Peyer's patch (tissue), 4 donors: ENCODE measurements at regions not wholly inside any gene's neighbourhood (a gene's known extent, or its start where the extent isn't known, plus 50 kb on each side); places are given as distances from the start of the nearest gene placed in this dataset.

Experiments
- DNase-seq, 3 donors: peaks; one replicate each; pipeline ENCODE4 v3.0.0-alpha.2; 2017 to 2019
- H3K27ac ChIP-seq, 4 donors: fragments of 200-600 bp; sonication (generic); one replicate each; pipeline ENCODE4 v1.5.1; 2016 to 2019
- H3K27me3 ChIP-seq, 2 donors: fragments of 200-600 bp; sonication (generic); one replicate each; pipeline ENCODE4 v1.5.1; 2019
- H3K36me3 ChIP-seq, 3 donors: fragments of 200-600 bp; sonication (generic); one replicate each; pipeline ENCODE4 v1.5.1; 2016 to 2019
- H3K4me1 ChIP-seq, 4 donors: fragments of 200-600 bp; sonication (generic); one replicate each; pipeline ENCODE4 v1.5.1; 2016 to 2019
- H3K4me3 ChIP-seq, 4 donors: fragments of 200-600 bp; sonication (generic); 1 replicate in 3 of 4; 2 replicates in 1 of 4; pipeline ENCODE4 v1.5.1; 2016 to 2019; ENCODE audit warnings: mild to moderate bottlenecking in 1 of 4
- H3K9me3 ChIP-seq, 4 donors: fragments of 200-600 bp; sonication (generic); one replicate each; pipeline ENCODE4 v1.5.1; 2016 to 2019; ENCODE audit warnings: mild to moderate bottlenecking in 1 of 4
- POLR2A ChIP-seq, 2 donors: fragments of 450-650 bp; IDR thresholded peaks; one replicate each; pipeline ENCODE4 v1.5.1; 2017; ENCODE audit warnings: antibody characterized with exemption in 2 of 2, mild to moderate bottlenecking in 2 of 2, moderate library complexity in 2 of 2
- TF ChIP-seq, protein P1 (sequence below), 6 experiments: fragments of 450-650 bp in 4 of 6; fragments of 200-600 bp in 2 of 6; sonication (generic) in 1 of 6; IDR thresholded peaks; one replicate each; pipeline ENCODE4 v1.5.1; 2017 to 2019; ENCODE audit warnings: antibody characterized with exemption in 6 of 6, mild to moderate bottlenecking in 3 of 6, moderate library complexity in 1 of 6

DNA sequence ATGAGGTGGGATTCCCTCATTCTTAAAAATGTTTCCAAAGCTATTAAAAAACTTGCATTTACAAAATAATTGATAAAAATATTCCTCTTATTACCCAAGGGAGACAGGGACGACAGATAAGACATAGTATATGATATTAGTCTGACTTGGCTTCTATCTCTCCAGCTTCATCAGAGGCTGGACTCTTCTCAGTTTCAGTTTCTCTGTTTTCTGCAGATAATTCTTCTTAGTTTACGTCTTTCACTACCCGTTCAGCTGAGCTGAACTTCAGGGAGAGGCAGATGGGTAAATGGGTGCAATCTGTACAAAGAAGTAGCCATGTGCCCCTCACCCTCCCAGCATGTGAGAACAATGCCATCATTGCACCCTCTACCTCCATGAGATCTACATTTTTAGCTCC is 214.0 kb upstream of the SLIT2 start:
- Histone ChIP-seq H3K9me3 (no peaks in the 10 kb centered on the region), H3K36me3 (no peaks in the 10 kb centered on the region), H3K4me1 (no peaks in the 10 kb centered on the region), H3K27me3 (no peaks in the 10 kb centered on the region), H3K27ac (no peak overlapping the region), H3K4me3 (no peak overlapping the region)
- DNase-seq = no peak
- TF ChIP-seq, protein P1, sequence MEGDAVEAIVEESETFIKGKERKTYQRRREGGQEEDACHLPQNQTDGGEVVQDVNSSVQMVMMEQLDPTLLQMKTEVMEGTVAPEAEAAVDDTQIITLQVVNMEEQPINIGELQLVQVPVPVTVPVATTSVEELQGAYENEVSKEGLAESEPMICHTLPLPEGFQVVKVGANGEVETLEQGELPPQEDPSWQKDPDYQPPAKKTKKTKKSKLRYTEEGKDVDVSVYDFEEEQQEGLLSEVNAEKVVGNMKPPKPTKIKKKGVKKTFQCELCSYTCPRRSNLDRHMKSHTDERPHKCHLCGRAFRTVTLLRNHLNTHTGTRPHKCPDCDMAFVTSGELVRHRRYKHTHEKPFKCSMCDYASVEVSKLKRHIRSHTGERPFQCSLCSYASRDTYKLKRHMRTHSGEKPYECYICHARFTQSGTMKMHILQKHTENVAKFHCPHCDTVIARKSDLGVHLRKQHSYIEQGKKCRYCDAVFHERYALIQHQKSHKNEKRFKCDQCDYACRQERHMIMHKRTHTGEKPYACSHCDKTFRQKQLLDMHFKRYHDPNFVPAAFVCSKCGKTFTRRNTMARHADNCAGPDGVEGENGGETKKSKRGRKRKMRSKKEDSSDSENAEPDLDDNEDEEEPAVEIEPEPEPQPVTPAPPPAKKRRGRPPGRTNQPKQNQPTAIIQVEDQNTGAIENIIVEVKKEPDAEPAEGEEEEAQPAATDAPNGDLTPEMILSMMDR (IDR thresholded peaks at IDR 0.05) = no peak
- no peak for TF ChIP-seq POLR2A (IDR thresholded peaks at IDR 0.05)

DNA sequence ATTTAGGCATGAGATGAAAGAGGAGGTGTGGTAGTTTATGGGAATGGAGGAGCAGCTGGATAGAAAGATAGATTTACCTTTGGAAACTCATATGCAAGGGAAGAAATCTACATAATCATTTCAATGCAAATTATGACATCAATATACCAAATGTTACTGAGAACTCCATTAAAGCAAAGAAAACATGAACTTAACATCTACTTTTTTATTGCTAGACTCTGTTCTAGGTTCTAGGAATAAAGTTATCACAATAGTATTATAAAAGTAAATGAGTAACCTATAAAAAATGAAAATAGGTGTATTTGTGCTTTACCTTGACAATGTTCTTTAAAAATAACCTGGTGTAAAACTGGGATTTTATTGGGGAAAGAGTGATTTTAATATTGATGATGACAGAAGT is 221.6 kb upstream of the SLIT2 start:
- Histone ChIP-seq H3K36me3 (no peaks in the 10 kb centered on the region), H3K27ac (no peak overlapping the region), H3K4me1 (no peaks in the 10 kb centered on the region), H3K9me3 (no peaks in the 10 kb centered on the region), H3K4me3 (no peak overlapping the region), H3K27me3 (no peaks in the 10 kb centered on the region)
- TF ChIP-seq POLR2A (IDR thresholded peaks at IDR 0.05) = no peak
- TF ChIP-seq, protein P1 (IDR thresholded peaks at IDR 0.05) = no peak
- no peak for DNase-seq

DNA sequence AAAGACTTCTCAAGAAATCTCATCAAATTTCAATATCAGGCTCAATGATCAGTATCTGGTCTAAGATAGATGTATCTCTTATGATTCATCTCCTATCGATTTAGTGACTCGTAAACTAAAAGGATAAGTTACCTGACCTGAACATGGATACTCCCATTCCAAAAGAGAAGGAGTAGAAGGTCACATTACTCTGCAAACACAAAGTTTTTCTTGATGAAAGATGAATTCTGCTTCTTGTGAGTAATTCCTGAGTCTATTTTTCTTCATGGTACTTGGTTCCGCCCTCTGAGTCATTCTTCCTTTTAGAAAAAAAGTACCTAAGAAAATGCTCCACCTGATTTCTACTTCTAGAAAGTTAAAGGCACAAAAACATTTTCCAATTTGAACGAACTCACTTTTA is 223.1 kb upstream of the SLIT2 start:
- Histone ChIP-seq H3K27me3 (no peaks in the 10 kb centered on the region), H3K36me3 (no peaks in the 10 kb centered on the region), H3K4me1 (no peaks in the 10 kb centered on the region), H3K9me3 (no peaks in the 10 kb centered on the region), H3K27ac (no peak overlapping the region), H3K4me3 (no peak overlapping the region)
- no peak for DNase-seq
- TF ChIP-seq, protein P1 (IDR thresholded peaks at IDR 0.05) = no peak
- no peak for TF ChIP-seq POLR2A (IDR thresholded peaks at IDR 0.05)

DNA sequence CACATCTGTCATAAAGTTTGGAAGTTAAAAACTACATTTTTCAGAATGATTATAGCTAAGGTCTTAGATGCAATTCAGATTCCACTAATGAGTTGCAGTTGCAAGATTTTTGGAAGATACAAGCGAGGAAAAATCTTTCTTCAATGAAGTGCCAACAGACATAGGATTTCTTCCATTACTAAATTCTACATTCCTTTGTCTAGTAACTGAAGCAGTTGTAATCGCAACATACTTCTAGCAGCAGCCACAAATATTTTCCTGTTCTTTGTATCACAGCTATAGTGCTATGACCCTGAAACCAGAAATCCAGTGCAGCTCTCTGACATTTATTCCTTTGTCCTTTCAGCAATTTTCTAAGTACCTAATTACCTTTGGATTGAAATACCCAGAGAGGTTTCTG is 225.2 kb upstream of the SLIT2 start:
- TF ChIP-seq, protein P1 (IDR thresholded peaks at IDR 0.05) = no peak
- no peak for TF ChIP-seq POLR2A (IDR thresholded peaks at IDR 0.05)
- DNase-seq = no peak
- Histone ChIP-seq H3K4me1 (no peaks in the 10 kb centered on the region), H3K9me3 (no peaks in the 10 kb centered on the region), H3K27ac (no peak overlapping the region), H3K4me3 (no peak overlapping the region), H3K36me3 (no peaks in the 10 kb centered on the region), H3K27me3 (no peaks in the 10 kb centered on the region)

DNA sequence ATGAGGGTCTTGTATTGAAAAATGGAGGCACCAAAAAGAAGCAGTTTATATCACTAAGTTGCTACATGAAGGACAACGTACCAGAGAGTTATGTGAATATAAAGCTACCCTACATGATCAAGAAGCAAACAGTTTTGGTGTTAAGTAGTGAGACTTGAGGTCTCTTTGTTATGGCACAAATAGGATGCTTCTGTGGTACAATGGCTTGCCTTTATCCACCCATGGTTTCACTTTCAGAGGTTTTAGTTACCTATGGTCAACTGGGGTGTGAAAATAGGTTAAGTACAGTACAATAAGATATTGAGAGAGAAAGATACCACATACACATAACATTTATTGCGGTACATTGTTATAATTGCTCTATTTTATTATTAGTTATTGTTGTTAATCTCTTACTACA is 229.2 kb upstream of the SLIT2 start:
- Histone ChIP-seq H3K27ac (no peak overlapping the region), H3K4me3 (no peak overlapping the region), H3K9me3 (no peaks in the 10 kb centered on the region), H3K27me3 (no peaks in the 10 kb centered on the region), H3K4me1 (no peaks in the 10 kb centered on the region), H3K36me3 (no peaks in the 10 kb centered on the region)
- no peak for DNase-seq
- no peak for TF ChIP-seq POLR2A (IDR thresholded peaks at IDR 0.05)
- TF ChIP-seq, protein P1 (IDR thresholded peaks at IDR 0.05) = no peak

DNA sequence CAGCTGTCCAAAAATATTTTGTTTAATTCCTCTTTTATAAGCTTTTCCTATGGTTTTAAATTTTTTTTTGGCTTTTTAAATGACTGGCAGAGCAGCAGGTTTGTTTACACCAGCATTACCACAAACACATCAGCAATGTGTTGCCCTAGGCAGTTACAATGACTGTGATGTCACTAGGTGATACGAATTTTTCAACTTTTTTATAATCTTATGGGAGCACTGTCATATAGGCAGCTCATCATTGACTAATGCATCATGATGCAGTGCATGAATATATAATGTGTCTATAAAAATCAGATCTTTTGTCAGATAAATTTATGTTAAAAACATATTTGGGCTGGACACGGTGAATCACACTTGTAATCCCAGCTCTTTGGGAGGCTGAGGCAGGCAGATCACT is 231.6 kb upstream of the SLIT2 start:
- no peaks in the 10 kb centered on the region for H3K9me3 ChIP-seq
- no peaks in the 10 kb centered on the region for H3K4me1 ChIP-seq
- no peak overlapping the region for H3K4me3 ChIP-seq
- no peaks in the 10 kb centered on the region for H3K36me3 ChIP-seq
- no peaks in the 10 kb centered on the region for H3K27me3 ChIP-seq
- H3K27ac ChIP-seq = no peak overlapping the region
- no peak for DNase-seq
- TF ChIP-seq POLR2A (IDR thresholded peaks at IDR 0.05) = no peak
- TF ChIP-seq, protein P1 (IDR thresholded peaks at IDR 0.05) = no peak
